ENCODE measurements at regions not wholly inside any gene's neighbourhood (a gene's known extent, or its start where the extent isn't known, plus 50 kb on each side); places are given as distances from the start of the nearest gene placed in this dataset.
"Not testable (repeated sequence)": the region's sequence is repeated elsewhere in the genome, so short reads cannot be mapped to it uniquely, and the experiment has no call there.

DNA sequence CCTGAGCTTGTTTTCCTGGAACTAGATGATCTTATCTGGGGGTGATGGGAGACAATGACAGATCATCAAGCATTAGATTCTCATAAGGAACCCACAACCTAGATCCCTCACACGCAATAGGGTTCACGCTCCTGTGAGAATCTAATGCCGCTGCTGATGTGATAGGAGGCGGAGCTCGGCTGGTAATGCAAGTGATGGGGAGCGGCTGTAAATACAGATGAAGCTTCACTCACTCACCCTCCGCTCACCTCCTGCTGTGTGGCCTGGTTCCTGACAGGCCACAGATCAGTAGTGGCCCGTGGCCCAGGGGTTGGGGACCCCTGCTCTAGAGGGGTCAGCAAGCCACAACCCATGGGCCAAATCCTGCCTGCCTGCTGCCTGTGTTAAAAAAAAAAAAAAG lies 435.9 kb downstream of the CD83 start:
- 89 to 95% methylated on average over 8 of the region's 8 CpGs for WGBS, 2 donors
- DNase-seq (no peak), ATAC-seq (ENCODE audit: insufficient read depth, low FRiP score) (no peak)
- Histone ChIP-seq H3K4me3 (no peak overlapping the region), H3K27me3 (ENCODE audit: control insufficient read depth in 3 of 3, insufficient read depth in 3 of 3, low read length in 2 of 3) (no peaks in the 10 kb centered on the region), H3K36me3 (ENCODE audit: control insufficient read depth in 4 of 4, insufficient read depth in 4 of 4, low read length in 4 of 4) (no peaks in the 10 kb centered on the region), H3K4me1 (ENCODE audit: control insufficient read depth in 5 of 5, insufficient read depth in 5 of 5, low read length in 5 of 5) (peaks cover 0 to 9% (median 0%) of the 10 kb centered on the region in 5 donors), H3K9ac (ENCODE audit: insufficient read depth in 1 of 2, low read length in 2 of 2) (no peak overlapping the region), H3K27ac (ENCODE audit: low read depth in 1 of 2, low read length in 1 of 2) (no peak overlapping the region), H3K9me3 (ENCODE audit: control insufficient read depth in 4 of 4, insufficient read depth in 3 of 4, low read length in 3 of 4) (no peaks in the 10 kb centered on the region)
- TF ChIP-seq, protein P1, sequence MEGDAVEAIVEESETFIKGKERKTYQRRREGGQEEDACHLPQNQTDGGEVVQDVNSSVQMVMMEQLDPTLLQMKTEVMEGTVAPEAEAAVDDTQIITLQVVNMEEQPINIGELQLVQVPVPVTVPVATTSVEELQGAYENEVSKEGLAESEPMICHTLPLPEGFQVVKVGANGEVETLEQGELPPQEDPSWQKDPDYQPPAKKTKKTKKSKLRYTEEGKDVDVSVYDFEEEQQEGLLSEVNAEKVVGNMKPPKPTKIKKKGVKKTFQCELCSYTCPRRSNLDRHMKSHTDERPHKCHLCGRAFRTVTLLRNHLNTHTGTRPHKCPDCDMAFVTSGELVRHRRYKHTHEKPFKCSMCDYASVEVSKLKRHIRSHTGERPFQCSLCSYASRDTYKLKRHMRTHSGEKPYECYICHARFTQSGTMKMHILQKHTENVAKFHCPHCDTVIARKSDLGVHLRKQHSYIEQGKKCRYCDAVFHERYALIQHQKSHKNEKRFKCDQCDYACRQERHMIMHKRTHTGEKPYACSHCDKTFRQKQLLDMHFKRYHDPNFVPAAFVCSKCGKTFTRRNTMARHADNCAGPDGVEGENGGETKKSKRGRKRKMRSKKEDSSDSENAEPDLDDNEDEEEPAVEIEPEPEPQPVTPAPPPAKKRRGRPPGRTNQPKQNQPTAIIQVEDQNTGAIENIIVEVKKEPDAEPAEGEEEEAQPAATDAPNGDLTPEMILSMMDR (IDR thresholded peaks at IDR 0.05; ENCODE audit: control extremely low read depth, extremely low read depth) = no peak

GRCh38 chr6:14555804-14556203 lies 438.2 kb downstream of the CD83 start:
- DNase-seq = no peak
- 86 to 90% methylated on average over 6 of the region's 6 CpGs for WGBS, 2 donors
- peaks cover 0 to 5% (median 0%) of the 10 kb centered on the region in 5 donors for H3K4me1 ChIP-seq (ENCODE audit: control insufficient read depth in 5 of 5, insufficient read depth in 5 of 5, low read length in 5 of 5)
- H3K27me3 ChIP-seq (ENCODE audit: control insufficient read depth in 3 of 3, insufficient read depth in 3 of 3, low read length in 2 of 3) = no peaks in the 10 kb centered on the region
- no peaks in the 10 kb centered on the region for H3K9me3 ChIP-seq (ENCODE audit: control insufficient read depth in 4 of 4, insufficient read depth in 3 of 4, low read length in 3 of 4)
- ATAC-seq (ENCODE audit: insufficient read depth, low FRiP score) = no peak
- no peak overlapping the region for H3K9ac ChIP-seq (ENCODE audit: insufficient read depth in 1 of 2, low read length in 2 of 2)
- no peak overlapping the region for H3K27ac ChIP-seq (ENCODE audit: low read depth in 1 of 2, low read length in 1 of 2)
- H3K4me3 ChIP-seq = no peak overlapping the region
- TF ChIP-seq, protein P1 (IDR thresholded peaks at IDR 0.05; ENCODE audit: control extremely low read depth, extremely low read depth) = no peak
- H3K36me3 ChIP-seq (ENCODE audit: control insufficient read depth in 4 of 4, insufficient read depth in 4 of 4, low read length in 4 of 4) = no peaks in the 10 kb centered on the region

DNA sequence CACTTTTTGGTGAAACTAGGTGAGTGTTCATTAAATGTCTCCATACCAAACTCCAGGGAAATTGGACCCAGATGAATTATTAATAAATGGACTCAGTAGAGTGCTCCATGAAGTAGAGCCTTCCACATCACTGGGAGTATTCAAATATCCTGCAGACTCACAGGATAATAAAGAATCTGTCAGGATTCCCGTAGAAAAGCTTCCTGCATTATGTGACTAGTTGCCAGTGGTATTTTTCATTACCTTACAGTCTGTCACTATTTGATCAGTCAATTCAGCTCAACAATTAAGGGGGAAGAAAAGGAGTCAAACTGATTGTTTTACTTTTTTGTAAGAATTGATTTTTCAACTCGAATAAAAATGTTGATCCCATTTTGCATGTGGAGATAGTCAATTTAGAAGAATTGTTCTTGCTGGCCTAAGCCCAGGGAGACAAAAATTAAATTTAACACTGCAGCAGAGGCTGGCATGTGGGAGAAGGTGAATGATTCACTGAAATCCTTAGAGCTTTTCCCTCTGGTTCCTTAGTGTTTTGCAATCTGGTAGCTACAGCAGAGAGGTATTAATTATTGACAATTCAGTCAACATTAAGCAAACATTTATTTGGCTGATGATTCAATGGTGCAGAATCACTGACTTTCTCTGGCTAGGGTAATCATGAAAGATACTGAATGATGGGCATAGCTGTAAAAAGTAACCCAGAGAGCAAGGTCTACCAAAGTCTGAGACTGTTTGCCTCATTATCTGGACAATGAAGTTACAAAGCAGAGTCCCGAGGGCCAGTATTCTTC lies 442.4 kb downstream of the CD83 start:
- Histone ChIP-seq H3K9ac (ENCODE audit: insufficient read depth in 1 of 2, low read length in 2 of 2) (no peak overlapping the region), H3K9me3 (ENCODE audit: control insufficient read depth in 4 of 4, insufficient read depth in 3 of 4, low read length in 3 of 4) (no peaks in the 10 kb centered on the region), H3K4me1 (ENCODE audit: control insufficient read depth in 5 of 5, insufficient read depth in 5 of 5, low read length in 5 of 5) (peaks cover 0 to 5% (median 0%) of the 10 kb centered on the region in 5 donors), H3K36me3 (ENCODE audit: control insufficient read depth in 4 of 4, insufficient read depth in 4 of 4, low read length in 4 of 4) (no peaks in the 10 kb centered on the region), H3K27me3 (ENCODE audit: control insufficient read depth in 3 of 3, insufficient read depth in 3 of 3, low read length in 2 of 3) (no peaks in the 10 kb centered on the region), H3K4me3 (no peak overlapping the region), H3K27ac (ENCODE audit: low read depth in 1 of 2, low read length in 1 of 2) (no peak overlapping the region)
- ATAC-seq (ENCODE audit: insufficient read depth, low FRiP score) (no peak), DNase-seq (no peak)
- TF ChIP-seq, protein P1 (IDR thresholded peaks at IDR 0.05; ENCODE audit: control extremely low read depth, extremely low read depth) = no peak
- 76 to 84% methylated on average over 3 of the region's 3 CpGs for WGBS, 2 donors

- 91 to 95% methylated on average over 3 of the region's 3 CpGs for WGBS, 2 donors
- not testable (repeated sequence) for H3K9ac ChIP-seq (ENCODE audit: insufficient read depth in 1 of 2, low read length in 2 of 2)
Measured at GRCh38 chr6:14561563-14561962, 444.0 kb downstream of the CD83 start.

More at GRCh38 chr6:14561563-14561962, 444.0 kb downstream of the CD83 start:
- DNase-seq; H3K36me3 ChIP-seq (ENCODE audit: control insufficient read depth in 4 of 4, insufficient read depth in 4 of 4, low read length in 4 of 4); H3K4me3 ChIP-seq; ATAC-seq (ENCODE audit: insufficient read depth, low FRiP score); H3K4me1 ChIP-seq (ENCODE audit: control insufficient read depth in 5 of 5, insufficient read depth in 5 of 5, low read length in 5 of 5); H3K27me3 ChIP-seq (ENCODE audit: control insufficient read depth in 3 of 3, insufficient read depth in 3 of 3, low read length in 2 of 3); H3K27ac ChIP-seq (ENCODE audit: low read depth in 1 of 2, low read length in 1 of 2); H3K9me3 ChIP-seq (ENCODE audit: control insufficient read depth in 4 of 4, insufficient read depth in 3 of 4, low read length in 3 of 4): not testable (repeated sequence)
